ENCODE measurements at regions not wholly inside any gene's neighbourhood (a gene's known extent, or its start where the extent isn't known, plus 50 kb on each side); places are given as distances from the start of the nearest gene placed in this dataset.

DNA sequence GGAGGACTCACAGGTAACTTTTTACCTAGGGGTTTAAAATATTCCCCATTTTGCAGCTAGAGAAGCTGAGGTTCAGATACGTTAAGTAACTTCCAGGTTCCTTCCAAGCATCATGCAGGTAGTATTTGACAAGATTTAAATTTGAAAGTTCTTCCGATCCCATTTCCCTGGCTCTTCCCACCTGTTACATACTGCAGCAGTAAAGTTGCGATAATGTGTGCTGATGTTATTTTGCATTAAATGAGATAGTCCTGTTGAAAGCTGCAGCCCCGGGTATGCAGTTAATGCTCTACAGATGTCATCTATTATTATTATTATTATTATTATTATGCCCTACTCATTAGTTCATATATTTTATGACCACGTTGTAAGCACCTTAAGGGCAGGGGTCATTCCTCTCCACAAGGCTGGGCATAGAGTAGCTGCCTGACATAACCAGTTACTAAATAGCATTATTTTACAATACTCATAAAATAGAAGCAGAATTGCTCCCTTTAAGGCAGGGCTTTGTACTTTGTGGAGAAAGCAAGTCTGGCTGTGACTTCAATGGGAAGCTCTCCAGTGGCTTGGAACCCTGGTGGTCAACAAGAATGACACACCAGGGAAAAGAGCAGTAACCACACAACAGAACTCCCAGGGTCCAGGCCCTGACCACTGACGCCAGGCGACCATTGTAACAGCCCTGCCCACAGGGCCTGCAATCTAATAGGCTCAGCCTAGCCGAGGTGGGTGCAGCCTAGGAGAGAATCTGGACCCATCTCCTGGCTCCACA is 90.8 kb upstream of the CALM2 start:
- DNase-seq (ENCODE audit: extremely low read depth in 1 of 2, low read depth in 1 of 2) = no peak

DNA sequence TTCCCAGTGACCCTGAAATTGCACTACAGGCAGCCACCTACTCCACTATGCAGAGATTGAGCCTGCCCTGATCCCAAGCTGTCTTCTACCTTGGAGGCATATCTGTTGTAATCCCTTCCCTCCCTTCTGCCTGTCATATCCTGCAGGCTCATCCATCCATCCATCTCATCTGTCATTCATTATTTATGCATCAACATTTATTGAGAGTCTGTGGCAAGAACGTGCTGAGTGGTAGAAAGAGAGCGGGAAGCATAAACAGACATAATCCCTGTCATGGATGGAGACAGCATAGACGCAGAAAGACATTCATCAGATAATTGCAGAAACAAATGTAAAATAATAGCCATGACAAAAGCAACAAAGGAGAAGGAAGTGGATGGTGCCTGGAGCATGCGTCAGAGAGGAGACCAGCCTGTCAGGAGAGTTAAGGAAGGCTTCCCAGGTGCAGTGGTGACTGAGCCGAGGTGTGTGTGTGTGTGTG is 89.5 kb upstream of the CALM2 start:
- DNase-seq (ENCODE audit: extremely low read depth in 1 of 2, low read depth in 1 of 2) = no peak

DNA sequence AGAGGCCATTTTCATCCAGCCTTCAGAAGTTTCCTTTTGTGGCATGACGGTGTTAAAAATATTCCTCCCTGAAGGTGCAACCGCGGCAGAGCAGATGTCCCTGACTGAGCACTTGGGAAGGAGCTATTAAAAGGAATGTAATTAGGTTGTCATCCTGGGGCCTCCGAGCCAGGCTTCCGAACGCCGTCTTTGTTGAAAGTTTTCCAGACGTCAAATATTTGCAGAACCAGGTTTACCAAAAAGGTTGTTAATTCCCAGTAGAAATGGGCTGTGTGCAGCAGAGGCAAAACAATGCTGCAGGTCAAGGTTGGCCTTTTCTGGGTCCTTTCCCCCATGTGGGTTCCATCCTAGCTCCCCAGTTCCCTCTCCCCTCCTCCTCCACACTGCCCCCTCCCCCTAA is 88.8 kb upstream of the CALM2 start:
- no peak for DNase-seq (ENCODE audit: extremely low read depth in 1 of 2, low read depth in 1 of 2)

DNA sequence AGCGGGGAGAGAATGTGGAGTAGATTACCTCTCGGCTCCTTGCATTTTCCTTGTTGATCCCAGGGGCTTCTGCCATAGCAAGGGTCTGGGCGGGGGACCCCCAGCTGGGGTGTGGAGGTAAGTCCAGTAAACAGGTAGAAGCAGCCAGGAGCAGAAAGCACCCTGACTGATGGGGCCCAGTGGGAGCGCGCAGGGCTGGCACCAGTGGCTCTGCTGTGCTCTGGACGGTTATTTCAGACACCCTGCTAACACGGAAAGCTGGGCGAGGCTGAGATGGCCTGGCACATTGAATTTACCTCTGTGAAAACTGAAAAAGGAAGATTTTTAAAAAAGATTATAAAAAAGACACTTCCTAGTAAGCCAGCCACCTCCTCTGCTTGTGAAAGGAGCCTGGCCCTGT is 88.4 kb upstream of the CALM2 start:
- DNase-seq (ENCODE audit: extremely low read depth in 1 of 2, low read depth in 1 of 2) = no peak

DNA sequence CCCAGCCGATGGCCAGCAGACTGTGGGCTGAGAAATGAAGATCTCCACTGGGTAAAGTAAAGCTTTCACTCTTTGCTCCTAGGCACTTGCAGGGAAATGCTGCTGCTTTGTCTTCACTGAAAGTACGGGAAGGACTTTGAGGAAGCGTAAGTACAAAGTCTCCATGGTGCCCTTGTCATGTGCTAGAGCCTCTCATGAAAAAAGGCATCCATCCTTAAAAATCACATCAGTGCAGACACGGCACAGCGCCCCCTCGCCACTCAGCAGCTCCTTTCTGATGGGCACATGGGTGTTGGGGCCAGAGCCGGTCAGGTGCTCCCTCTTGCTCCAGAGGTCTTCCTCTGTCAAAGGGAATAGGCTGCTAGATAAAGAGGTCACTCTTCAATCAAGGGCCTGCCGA is 87.8 kb upstream of the CALM2 start:
- no peak for DNase-seq (ENCODE audit: extremely low read depth in 1 of 2, low read depth in 1 of 2)

DNA sequence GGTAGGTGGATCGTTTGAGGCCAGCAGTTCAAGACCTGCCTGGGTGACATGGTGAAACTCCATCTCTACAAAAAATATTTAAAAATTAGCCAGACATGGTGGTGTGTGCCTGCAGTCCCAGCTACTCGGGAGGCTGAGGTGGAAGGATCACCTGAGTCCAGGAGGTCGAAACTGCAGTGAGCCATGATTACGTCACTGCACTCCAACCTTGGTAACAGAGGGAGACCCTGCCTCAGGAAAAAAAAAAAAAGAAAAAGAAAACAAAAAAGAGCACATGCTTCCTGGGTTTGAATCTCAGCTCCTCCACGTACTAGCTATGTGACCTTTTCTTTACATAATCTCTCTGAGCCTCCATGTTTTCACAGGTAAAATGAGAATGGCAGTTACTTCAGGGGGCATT is 86.3 kb upstream of the CALM2 start:
- DNase-seq (ENCODE audit: extremely low read depth in 1 of 2, low read depth in 1 of 2) = no peak

DNA sequence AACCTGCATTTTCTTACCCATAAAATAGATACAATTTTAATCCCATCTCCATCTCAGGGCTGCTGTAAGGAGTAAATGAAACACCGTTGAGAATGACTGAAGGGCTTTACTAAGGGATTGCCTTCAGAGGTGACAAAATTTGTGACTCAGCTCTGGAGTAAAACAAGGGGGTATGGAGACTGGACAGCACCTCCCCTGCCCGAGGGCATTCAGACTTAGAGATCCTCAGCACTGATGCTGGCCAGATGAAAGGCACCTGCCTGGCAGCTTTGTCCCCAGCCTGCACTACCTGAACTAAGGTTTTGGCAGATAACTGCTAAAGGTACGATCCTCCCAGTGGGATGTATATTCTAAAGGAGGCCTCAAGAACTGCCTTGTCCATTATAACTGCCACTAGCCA is 84.7 kb upstream of the CALM2 start:
- DNase-seq (ENCODE audit: extremely low read depth in 1 of 2, low read depth in 1 of 2) = no peak

DNA sequence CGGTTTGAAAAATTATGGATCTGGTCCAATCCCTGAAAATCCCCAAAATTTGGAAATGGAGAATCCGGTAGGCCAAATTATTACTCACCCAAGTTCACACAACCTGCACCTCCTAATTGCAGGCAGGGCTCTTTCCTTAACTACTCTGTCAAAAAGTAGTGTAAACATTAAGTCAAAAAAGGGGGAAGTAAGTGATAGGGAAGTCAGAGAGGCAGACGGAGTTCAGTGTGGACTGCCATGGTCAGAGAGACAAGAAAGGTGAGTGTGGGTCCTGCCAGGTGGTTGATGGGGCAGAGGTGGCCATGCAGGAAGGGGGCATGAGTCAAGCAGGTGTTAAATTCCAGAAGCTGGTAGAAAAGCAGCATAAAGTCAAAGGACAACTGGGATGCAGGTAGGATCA is 83.5 kb upstream of the CALM2 start:
- DNase-seq (ENCODE audit: extremely low read depth in 1 of 2, low read depth in 1 of 2) = no peak

DNA sequence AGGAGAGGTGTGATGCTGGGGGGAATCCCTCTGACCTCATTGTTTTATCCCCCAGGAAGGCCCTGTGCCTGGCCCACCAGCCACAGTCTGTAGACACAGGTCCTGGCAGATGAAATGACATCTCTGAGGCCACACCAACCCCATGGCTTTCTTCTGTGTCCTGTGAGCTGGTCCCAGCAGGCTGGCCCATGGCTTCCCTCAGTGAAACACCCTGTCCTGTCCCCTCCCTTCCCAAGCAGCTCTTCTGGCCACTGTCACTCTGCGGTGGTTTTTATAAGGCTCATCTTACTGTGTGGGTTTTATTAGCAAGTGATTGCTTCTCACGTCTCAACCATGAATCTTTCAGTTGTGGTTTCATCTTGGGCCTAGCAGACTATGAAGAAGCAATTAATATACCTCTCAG is 81.6 kb upstream of the CALM2 start:
- DNase-seq (ENCODE audit: extremely low read depth in 1 of 2, low read depth in 1 of 2) = no peak

DNA sequence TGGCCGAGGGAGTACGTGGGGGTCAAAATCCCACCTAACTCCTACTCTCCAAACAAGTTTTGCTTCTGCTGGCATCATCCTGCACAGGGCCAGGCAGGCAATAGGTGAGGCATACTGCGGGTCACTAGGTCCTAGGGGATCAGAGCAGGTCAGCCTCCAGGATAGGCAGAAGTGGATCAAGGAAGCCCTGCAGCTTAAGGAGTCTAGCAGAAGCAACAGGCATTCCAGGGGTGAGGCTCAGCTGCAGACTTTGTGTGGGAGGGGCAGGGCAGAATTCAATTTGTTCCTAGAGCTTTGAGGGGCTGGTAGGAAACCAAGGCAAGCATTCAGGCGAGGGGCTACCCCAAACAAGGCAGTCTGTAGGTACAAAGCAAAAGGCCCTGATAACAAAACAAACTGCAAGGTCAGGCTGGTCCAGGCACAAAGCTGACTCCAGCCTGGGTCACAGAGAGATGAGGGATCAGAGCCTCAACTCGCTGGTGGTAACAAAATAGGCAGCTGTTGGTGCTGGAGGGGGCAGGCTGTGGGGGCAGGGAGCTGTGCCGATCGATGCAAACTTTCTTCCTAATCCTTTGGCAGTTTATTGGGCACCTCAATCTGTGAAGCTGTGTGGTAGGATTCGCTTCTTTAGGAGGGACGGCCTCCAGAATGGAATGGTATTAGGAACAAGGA is 80.2 kb upstream of the CALM2 start:
- no peak for DNase-seq (ENCODE audit: extremely low read depth in 1 of 2, low read depth in 1 of 2)

DNA sequence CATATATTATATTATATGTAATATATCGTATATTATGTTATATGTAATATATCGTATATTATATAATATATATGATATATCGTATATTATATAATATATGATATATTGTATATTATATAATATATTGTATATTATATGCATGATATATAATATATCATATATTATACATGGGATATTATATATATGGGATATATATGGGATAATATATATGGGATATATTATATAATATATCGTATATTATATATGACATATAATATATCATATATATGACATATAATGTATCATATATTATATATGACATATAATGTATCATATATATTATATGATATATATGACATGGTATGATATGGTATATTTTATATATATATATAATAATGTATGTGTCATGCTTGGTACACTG is 79.5 kb upstream of the CALM2 start:
- DNase-seq (ENCODE audit: extremely low read depth in 1 of 2, low read depth in 1 of 2) = no peak

DNA sequence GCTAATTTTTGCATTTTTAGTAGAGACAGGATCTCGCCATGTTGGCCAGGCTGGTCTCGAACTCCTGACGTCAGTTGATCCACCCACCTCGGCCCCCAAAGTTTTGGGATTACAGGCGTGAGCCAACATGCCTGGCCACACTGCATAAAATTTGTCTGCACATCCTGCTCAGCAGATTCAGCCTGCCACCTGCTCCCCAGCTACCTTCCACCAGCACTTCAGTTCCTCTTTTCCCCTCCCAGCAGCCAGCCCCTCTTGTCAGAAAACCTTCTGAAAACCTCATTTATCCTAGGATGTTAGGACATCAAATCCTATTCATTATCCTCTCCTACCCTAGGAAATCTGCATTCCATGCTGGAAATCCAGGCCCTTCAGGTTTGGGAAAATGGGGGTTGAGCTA is 78.2 kb upstream of the CALM2 start:
- no peak for DNase-seq (ENCODE audit: extremely low read depth in 1 of 2, low read depth in 1 of 2)

DNA sequence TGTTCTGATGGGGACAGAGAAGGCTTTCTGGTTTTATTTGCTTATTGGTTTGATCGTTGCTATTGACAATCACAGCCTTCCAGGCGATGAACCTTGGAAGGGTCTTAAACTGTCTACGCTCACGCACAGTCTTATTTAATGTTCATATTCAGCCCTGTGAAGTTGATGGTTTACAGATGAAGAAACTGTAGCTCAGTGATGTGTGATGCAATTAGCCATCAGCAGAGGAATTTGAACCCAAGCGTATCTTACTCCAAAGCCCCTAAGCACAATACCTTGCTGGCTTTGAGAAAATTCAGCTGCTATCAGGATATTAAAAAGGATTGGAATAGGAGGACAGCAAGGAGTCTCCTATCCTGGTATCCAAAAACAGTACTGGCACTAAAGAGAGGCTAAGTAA is 77.1 kb upstream of the CALM2 start:
- DNase-seq (ENCODE audit: extremely low read depth in 1 of 2, low read depth in 1 of 2) = no peak

DNA sequence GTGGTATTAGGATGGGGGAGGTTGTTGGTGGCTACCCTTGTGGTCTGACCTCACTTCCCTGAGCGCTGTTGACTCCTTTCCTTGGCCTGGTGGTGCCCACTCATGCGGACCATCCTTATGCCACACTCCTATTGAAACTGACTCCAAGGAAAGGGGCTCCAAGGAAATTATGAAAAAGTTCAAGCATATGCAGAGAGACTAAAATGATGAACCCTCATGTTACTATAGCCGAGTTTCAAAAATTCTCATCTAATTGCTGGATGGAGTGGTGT is 75.0 kb upstream of the CALM2 start:
- no peak for DNase-seq (ENCODE audit: extremely low read depth in 1 of 2, low read depth in 1 of 2)

DNA sequence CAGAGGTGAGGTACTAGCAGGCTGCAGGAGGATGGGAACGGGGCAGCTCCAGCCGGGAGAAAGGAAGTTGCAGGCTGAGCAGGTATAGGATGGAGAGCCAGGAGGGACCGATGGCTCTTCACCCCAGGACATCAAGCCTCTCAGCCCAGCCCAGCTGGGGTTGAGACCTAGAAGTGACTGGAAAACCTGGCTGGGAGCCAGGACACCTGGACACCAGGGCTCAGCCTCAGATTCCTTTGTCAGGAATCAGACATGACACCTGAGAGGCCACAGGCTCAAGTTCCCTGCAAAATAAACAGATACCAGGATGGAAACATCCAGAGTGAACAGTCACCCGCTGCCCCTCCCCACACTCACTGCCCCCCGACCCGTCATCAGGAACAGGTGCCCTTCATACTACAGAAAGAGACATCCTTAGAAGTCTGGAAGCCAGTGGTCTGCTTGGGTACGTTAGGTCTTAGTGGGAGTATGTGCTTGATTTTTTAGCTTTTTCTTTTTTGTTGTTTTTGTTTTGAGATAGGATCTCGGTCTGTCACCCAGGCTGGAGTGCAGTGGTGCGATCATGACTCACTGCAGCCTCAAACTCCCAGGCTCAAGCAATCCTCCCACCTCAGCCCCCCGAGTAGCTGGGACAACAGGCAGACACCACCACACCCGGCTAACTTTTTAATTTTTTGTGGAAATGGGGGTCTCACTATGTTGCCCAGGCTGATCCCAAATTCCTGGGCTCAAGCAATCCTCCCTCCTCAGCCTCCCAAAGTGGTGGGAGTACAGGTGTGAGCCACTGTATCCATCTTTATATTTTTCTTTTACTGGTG is 74.5 kb upstream of the CALM2 start:
- DNase-seq (ENCODE audit: extremely low read depth in 1 of 2, low read depth in 1 of 2) = no peak

DNA sequence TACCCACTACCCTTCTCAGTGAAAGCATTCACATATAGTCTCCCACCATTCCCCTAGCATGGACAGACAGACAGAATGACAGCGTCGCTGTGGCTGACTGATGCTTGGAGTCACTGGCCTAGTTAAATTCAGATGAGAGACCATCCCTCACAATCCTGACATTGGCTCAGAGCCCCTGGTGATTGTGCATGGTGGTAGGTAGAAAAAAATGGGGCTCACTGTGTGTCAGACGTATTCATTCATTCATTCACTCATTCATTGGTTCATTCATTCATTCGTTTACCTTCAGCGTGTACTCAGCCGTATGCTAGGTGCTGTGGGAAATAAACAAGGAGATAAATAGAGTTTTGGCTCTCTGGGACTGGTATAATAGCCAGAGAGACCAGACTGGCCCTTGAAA is 73.6 kb upstream of the CALM2 start:
- DNase-seq (ENCODE audit: extremely low read depth in 1 of 2, low read depth in 1 of 2) = no peak

DNA sequence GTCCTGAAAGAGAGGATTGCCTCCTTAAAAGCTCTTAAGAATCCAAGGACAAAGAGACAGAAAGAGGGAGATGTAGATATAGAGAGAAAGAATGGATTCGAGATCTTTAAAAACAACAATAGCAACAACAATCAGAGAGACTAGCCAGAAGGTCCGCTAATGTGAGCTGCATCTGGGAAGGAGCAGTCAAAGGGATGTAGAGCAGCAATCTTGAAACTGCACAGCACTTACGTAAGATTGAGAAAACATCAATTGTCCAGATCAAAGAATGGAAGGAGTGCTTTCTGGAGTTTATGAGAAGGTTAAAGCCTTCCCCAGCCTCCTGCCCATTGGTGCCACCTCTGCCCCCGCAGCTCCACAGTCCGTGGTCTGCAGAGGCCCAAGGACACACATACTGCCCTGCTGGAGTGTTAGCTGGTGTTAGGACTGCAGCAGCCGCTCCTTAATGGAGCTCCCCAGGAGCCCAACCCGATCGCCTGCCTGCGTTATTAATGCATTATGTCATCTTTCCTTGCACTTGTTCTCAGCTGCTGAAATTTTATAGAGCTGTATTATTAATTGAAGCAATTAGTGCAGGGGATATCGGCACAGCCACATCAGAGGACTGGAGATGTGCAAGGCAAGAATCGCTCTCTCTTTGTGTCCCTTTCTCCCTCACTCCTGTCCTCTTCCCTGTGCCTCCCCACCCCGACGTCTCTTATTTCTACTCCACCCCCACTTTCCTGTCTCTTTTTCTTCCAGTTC is 73.0 kb upstream of the CALM2 start:
- DNase-seq (ENCODE audit: extremely low read depth in 1 of 2, low read depth in 1 of 2) = no peak

DNA sequence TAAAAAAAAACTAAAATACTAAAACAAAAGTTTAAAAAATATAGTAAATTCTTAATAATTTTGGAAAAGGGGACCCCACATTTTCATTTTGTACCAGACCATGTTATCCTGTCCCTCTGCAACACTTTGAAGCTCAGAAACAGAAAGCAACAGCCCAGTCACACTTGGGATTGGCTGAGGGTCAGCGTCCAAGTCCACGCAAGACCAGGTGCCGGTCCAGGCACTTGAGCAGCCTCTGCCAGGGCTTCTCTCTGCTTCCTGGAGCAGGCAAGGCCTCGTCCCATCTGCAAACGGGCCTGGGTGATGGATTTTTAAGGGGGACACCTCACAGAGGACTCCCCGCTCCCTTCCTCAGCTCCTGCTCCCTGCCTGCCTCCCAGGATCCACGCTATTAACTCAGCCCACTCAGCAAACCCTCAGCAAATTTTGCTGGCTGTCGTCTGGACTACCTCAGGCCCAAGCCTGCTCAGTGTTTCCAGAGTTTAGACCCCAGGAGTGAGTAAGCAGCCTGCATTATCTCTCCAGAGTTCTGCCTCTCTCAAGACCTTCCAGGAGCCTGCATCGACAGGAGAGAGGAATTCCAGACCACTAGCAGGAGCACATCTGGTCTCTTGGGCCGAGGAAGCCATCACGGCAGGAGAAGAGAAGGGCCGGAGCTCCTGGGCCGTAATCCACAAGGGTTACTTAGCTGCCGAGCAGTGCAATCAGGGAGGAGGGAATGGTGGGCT is 67.4 kb upstream of the CALM2 start:
- DNase-seq (ENCODE audit: extremely low read depth in 1 of 2, low read depth in 1 of 2) = no peak

DNA sequence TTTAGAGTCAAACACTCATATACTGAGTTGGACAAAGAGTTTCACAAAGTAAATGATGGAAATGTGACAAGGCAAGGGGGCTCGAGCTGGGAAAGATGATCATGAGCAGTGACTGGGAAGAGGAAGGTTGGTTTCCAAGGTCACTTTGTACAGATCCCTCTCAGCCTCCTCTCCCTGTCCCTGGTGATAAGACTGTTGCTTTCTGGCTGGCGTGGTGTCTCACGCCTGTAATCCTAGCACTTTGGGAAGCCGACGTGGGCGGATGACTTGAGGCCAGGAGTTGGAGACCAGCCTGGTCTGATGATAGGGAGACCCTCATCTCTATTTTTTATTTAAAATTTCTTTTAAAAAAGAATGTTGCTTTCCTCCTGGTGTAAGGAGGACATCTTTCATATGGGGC is 65.4 kb upstream of the CALM2 start:
- no peak for DNase-seq (ENCODE audit: extremely low read depth in 1 of 2, low read depth in 1 of 2)

DNA sequence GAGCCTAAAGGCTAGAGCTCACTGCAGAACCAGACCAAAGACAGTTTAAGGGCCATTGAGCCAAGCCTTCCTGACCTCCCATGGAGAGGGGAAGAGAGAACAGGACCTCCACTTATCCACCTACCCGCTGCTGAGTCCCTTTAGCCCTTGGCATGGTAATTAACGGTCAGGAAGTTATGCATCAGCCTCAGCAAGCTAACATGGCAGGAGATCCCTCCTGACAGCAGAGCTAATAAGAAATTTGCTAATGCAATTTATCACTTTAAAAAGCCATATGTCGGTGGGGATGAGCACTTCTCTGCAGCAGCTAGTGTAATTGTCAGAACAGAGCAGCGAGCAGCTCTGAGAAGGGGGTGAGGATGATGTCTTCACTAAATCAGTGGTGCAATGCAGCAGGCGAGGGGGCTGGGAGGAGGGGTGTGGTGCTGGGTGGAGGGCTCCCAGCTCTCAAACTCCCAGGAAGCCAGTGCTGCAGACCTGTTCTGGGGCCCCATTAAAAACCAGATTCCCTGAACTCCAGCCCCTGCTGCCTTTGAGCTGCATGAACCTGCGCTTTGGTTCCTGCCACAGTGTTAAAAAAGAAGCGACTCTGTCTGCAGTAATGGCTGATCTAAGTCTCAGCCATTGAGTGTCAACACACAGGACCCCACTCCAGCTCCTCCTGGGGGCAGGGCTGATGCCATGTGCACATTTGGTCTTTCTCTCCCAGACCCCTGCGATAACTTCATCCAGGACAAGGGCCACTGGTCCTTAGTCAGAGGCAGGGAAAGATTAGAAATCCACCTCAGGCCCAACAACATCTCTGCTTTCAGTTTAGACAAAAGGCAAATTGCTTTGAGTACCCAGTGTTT is 63.0 kb upstream of the CALM2 start:
- no peak for DNase-seq (ENCODE audit: extremely low read depth in 1 of 2, low read depth in 1 of 2)
